OCI-LY7 (cell line): ENCODE measurements at regions not wholly inside any gene's neighbourhood (a gene's known extent, or its start where the extent isn't known, plus 50 kb on each side); places are given as distances from the start of the nearest gene placed in this dataset.

Source experiments
- BruUV-seq: library from RNA; stranded (reverse); fragments of 400-500 nt; replicated peaks from 2 replicates; lab custom pipeline; 2021; lab: Mats Ljungman, UMichigan
- CTCF ChIA-PET: fragments of 300-600 bp; sonication (Branson Sonifier 250); formaldehyde crosslinking; loops from one replicate; lab custom pipeline; 2022; ENCODE audit warnings: antibody characterized with exemption; ENCODE audit not compliant: unreplicated experiment; lab: Charles Lee
- POLR2A ChIA-PET: fragments of 300-600 bp; sonication (Branson Sonifier 250); formaldehyde crosslinking; loops from one replicate; lab custom pipeline; 2022; ENCODE audit warnings: antibody characterized with exemption; lab: Charles Lee
- DNase-seq: peaks from one replicate; pipeline ENCODE4 v3.0.0-alpha.2; 2015; ENCODE audit warnings: low spot score
- H2AFZ ChIP-seq: fragments of 200-600 bp; sonication (generic), shearing (Covaris generic); 2 replicates; pipeline ENCODE4 v1.6.1; 2014; ENCODE audit warnings: mild to moderate bottlenecking, antibody characterized with exemption, low read length, moderate library complexity
- H3K27ac ChIP-seq: fragments of 200-600 bp; sonication (generic); 2 replicates; pipeline ENCODE4 v1.5.1; 2014; ENCODE audit warnings: mixed run types, low read depth, mild to moderate bottlenecking, moderate library complexity, low read length, inconsistent platforms; ENCODE audit not compliant: poor library complexity, severe bottlenecking
- H3K36me3 ChIP-seq: fragments of 200-600 bp; sonication (generic); 2 replicates; pipeline ENCODE4 v1.6.1; 2014; ENCODE audit warnings: mild to moderate bottlenecking, antibody characterized with exemption, low read length, moderate library complexity, mixed read lengths; ENCODE audit not compliant: insufficient read depth
- H3K4me1 ChIP-seq: fragments of 200-600 bp; sonication (generic); 2 replicates; pipeline ENCODE4 v1.5.1; 2014; ENCODE audit warnings: mild to moderate bottlenecking, low read length; ENCODE audit not compliant: insufficient read depth, poor library complexity, severe bottlenecking
- H3K4me2 ChIP-seq: fragments of 200-600 bp; sonication (generic); 2 replicates; pipeline ENCODE4 v1.6.1; 2014; ENCODE audit warnings: mild to moderate bottlenecking, low read length
- H3K4me3 ChIP-seq: fragments of 200-600 bp; sonication (generic); 2 replicates; pipeline ENCODE4 v1.5.1; 2014; ENCODE audit warnings: mild to moderate bottlenecking, low read depth, low read length; ENCODE audit not compliant: poor library complexity, severe bottlenecking
- H3K79me2 ChIP-seq: fragments of 200-600 bp; sonication (generic); 2 replicates; pipeline ENCODE4 v1.6.1; 2016; ENCODE audit warnings: low read depth, mild to moderate bottlenecking, low read length, moderate library complexity, mixed read lengths; ENCODE audit not compliant: insufficient read depth
- H3K9me2 ChIP-seq: fragments of 200-600 bp; sonication (generic); 2 replicates; pipeline ENCODE4 v1.6.1; 2016; ENCODE audit warnings: mild to moderate bottlenecking, low read length, mixed read lengths; ENCODE audit not compliant: insufficient read depth
- H3K9me3 ChIP-seq: fragments of 200-600 bp; sonication (generic); 2 replicates; pipeline ENCODE4 v1.6.1; 2014; ENCODE audit warnings: mild to moderate bottlenecking, mixed run types, low read length, mixed read lengths
- H4K20me1 ChIP-seq: fragments of 200-600 bp; sonication (generic); 2 replicates; pipeline ENCODE4 v1.6.1; 2014; ENCODE audit warnings: mild to moderate bottlenecking, antibody characterized with exemption, low read length, moderate library complexity, mixed read lengths; ENCODE audit not compliant: insufficient read depth
- EZH2phosphoT487 ChIP-seq: fragments of 200-600 bp; sonication (generic); IDR thresholded peaks from 2 replicates; pipeline ENCODE4 v1.6.1; 2018; ENCODE audit warnings: low read depth, borderline replicate concordance, mild to moderate bottlenecking, mixed run types, antibody characterized with exemption, low read length, moderate library complexity, mixed read lengths
- intact Hi-C: fragments of 100-400 bp; cut with micrococcal nuclease; formaldehyde crosslinking; loops from one replicate; pipeline ENCODE4 v1.10.0; 2022; ENCODE audit not compliant: unreplicated experiment
- TF ChIP-seq, protein P1 (sequence below): fragments of 200-600 bp; sonication (generic); conservative IDR thresholded peaks from 2 replicates; pipeline ENCODE4 v1.5.1; 2014; ENCODE audit warnings: mild to moderate bottlenecking, antibody characterized with exemption, low read length, moderate library complexity, mixed read lengths

DNA sequence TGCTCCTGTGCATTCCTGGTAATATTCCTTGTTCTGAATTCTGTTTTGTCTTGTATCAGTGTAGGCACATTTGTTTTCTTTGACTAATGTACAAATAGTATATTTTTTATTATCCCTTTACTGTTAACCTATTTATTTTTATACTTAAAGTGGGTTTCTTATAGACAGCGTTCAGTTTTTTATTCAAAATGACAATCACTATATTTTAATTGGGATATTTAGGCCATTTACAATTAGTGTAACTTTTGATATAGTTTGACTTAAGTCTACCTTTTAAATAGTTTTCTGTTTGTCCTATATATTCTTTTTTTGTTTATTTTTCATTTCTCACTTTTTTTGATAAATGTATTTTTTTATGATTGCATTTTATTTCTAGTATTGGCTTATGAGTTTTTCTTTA is 219.8 kb downstream of the DNAJB9 start:
- H3K4me2 ChIP-seq, result no peak overlapping the region
- intact Hi-C loops, result no loop called here
- no peak for DNase-seq
- TF ChIP-seq, protein P1, sequence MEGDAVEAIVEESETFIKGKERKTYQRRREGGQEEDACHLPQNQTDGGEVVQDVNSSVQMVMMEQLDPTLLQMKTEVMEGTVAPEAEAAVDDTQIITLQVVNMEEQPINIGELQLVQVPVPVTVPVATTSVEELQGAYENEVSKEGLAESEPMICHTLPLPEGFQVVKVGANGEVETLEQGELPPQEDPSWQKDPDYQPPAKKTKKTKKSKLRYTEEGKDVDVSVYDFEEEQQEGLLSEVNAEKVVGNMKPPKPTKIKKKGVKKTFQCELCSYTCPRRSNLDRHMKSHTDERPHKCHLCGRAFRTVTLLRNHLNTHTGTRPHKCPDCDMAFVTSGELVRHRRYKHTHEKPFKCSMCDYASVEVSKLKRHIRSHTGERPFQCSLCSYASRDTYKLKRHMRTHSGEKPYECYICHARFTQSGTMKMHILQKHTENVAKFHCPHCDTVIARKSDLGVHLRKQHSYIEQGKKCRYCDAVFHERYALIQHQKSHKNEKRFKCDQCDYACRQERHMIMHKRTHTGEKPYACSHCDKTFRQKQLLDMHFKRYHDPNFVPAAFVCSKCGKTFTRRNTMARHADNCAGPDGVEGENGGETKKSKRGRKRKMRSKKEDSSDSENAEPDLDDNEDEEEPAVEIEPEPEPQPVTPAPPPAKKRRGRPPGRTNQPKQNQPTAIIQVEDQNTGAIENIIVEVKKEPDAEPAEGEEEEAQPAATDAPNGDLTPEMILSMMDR, result no peak
- no peak for TF ChIP-seq EZH2phosphoT487
- no peak overlapping the region for H3K4me3 ChIP-seq
- H3K9me2 ChIP-seq, result no peaks in the 10 kb centered on the region
- BruUV-seq, result no TSS peak
- POLR2A ChIA-PET, result no interaction called here
- H3K27ac ChIP-seq, result no peak overlapping the region
- H3K36me3 ChIP-seq, result no peaks in the 10 kb centered on the region
- no peak overlapping the region for H2AFZ ChIP-seq
- H3K79me2 ChIP-seq, result no peaks in the 10 kb centered on the region
- no peaks in the 10 kb centered on the region for H3K4me1 ChIP-seq
- CTCF ChIA-PET, result no interaction called here
- H3K9me3 ChIP-seq, result peaks cover 9% of the 10 kb centered on the region; the same call in 1 of the 2 replicates
- no peaks in the 10 kb centered on the region for H4K20me1 ChIP-seq

DNA sequence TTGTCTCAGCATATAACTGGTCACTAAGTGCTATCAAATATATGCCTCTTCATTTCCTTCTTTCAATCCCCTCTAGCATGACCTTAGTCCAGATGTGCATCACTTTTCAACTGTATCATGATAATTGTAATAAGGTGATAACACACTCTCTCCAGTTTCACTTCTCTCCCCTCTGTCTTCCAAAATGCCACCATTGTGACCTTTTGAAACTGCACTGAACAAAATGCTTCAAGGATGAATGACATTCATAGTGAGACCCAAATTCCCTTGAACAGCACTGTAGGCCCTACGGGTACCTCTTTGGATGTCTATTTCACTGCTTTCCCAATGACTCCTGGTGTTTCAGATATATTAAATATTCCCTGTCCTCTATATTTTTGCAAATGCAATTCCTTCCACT is 224.8 kb downstream of the DNAJB9 start:
- POLR2A ChIA-PET, result interaction anchor here (0.6 kb wide), 2 partner anchors 42 to 54 kb away, joined by 4 to 6 read pairs; no protein-coding TSS in a partner anchor
- Histone ChIP-seq H3K36me3 (no peaks in the 10 kb centered on the region), H3K4me3 (no peak overlapping the region), H3K79me2 (no peaks in the 10 kb centered on the region), H3K4me2 (no peak overlapping the region), H3K4me1 (no peaks in the 10 kb centered on the region), H4K20me1 (no peaks in the 10 kb centered on the region), H3K9me3 (peaks cover 4% of the 10 kb centered on the region; the same call in 1 of the 2 replicates), H2AFZ (no peak overlapping the region), H3K9me2 (no peaks in the 10 kb centered on the region), H3K27ac (no peak overlapping the region)
- intact Hi-C loops, result no loop called here
- no TSS peak for BruUV-seq
- peak; percentile 5 for DNase-seq
- TF ChIP-seq, protein P1, result no peak
- CTCF ChIA-PET, result no interaction called here

DNA sequence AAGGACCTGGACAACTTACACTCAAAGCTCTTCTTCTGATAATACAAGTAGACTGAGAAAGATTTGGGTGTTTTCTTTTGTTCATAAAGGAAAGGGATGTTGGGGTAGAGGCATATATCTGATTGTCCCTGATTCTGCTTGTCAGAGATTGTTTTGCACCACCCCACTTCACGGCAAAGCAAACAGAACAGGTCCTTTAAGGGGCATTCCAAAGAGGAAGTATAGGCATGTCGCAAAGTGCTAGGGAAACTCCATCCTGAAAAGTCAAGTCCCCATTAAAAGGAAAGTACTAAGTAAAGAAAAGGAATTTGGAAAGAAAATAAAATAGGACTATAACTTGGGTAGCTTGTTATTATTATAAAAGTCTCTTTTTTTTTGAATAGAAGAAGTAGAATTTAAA is 233.0 kb downstream of the DNAJB9 start:
- no peak overlapping the region for H3K27ac ChIP-seq
- H2AFZ ChIP-seq, result no peak overlapping the region
- TF ChIP-seq EZH2phosphoT487, result no peak
- TF ChIP-seq, protein P1, result no peak
- H3K36me3 ChIP-seq, result no peaks in the 10 kb centered on the region
- intact Hi-C loops, result no loop called here
- H4K20me1 ChIP-seq, result no peaks in the 10 kb centered on the region
- no peaks in the 10 kb centered on the region for H3K79me2 ChIP-seq
- H3K4me3 ChIP-seq, result no peak overlapping the region
- H3K4me2 ChIP-seq, result no peak overlapping the region
- BruUV-seq, result no TSS peak
- H3K9me3 ChIP-seq, result no peaks in the 10 kb centered on the region
- H3K9me2 ChIP-seq, result no peaks in the 10 kb centered on the region; the same call in 1 of the 2 replicates
- H3K4me1 ChIP-seq, result no peaks in the 10 kb centered on the region
- POLR2A ChIA-PET, result no interaction called here
- no peak for DNase-seq
- CTCF ChIA-PET, result no interaction called here
